ENCODE measurements at regions not wholly inside any gene's neighbourhood (a gene's known extent, or its start where the extent isn't known, plus 50 kb on each side); places are given as distances from the start of the nearest gene placed in this dataset.

DNA sequence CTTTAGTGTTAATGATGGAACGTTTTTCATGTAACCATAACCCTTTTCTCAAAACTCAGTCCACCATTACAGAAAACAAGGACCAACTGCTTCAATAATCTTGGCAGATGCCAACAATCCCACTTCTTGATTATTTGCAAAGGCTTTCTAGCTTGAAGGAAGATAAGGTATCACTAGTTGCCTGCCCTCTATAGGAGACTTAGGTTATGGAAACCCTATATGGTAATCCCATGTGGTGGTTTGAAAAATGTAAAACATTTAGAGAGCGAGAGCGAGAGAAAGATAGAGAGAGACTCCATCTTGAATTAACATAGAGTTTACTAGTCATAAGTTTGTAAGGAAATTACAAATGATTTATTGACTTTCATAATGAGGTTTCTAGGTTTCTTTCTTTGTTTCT lies 1627.5 kb upstream of the TENM3 start:
- Histone ChIP-seq H4K20me1 (ENCODE audit: insufficient read depth) (no peaks in the 10 kb centered on the region), H3K4me3 (IDR thresholded peaks at IDR 0.05; ENCODE audit: insufficient read depth, low read depth, low read length) (no peak overlapping the region), H3K79me2 (ENCODE audit: insufficient read depth, low read depth) (no peaks in the 10 kb centered on the region), H3K27ac (no peak overlapping the region), H3K9ac (no peak overlapping the region), H2AFZ (ENCODE audit: low read depth) (no peak overlapping the region), H3K27me3 (ENCODE audit: insufficient read depth, low read depth) (no peaks in the 10 kb centered on the region), H3K36me3 (ENCODE audit: insufficient read depth) (no peaks in the 10 kb centered on the region), H3K4me1 (ENCODE audit: low read depth, poor library complexity, severe bottlenecking) (no peaks in the 10 kb centered on the region), H3K4me2 (no peak overlapping the region)
- TF ChIP-seq, protein P1, sequence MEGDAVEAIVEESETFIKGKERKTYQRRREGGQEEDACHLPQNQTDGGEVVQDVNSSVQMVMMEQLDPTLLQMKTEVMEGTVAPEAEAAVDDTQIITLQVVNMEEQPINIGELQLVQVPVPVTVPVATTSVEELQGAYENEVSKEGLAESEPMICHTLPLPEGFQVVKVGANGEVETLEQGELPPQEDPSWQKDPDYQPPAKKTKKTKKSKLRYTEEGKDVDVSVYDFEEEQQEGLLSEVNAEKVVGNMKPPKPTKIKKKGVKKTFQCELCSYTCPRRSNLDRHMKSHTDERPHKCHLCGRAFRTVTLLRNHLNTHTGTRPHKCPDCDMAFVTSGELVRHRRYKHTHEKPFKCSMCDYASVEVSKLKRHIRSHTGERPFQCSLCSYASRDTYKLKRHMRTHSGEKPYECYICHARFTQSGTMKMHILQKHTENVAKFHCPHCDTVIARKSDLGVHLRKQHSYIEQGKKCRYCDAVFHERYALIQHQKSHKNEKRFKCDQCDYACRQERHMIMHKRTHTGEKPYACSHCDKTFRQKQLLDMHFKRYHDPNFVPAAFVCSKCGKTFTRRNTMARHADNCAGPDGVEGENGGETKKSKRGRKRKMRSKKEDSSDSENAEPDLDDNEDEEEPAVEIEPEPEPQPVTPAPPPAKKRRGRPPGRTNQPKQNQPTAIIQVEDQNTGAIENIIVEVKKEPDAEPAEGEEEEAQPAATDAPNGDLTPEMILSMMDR (conservative IDR thresholded peaks at IDR 0.05; ENCODE audit: low read depth, low read length), result 0 out of 2 replicates have a peak, but pooled peaks have one; percentile 23

GRCh38 chr4:180617196-180617595 lies 1626.0 kb upstream of the TENM3 start:
- no peak overlapping the region for H3K27ac ChIP-seq
- H3K79me2 ChIP-seq (ENCODE audit: insufficient read depth, low read depth), result no peaks in the 10 kb centered on the region
- H2AFZ ChIP-seq (ENCODE audit: low read depth), result no peak overlapping the region
- TF ChIP-seq, protein P1 (conservative IDR thresholded peaks at IDR 0.05; ENCODE audit: low read depth, low read length), result no peak
- no peaks in the 10 kb centered on the region for H3K36me3 ChIP-seq (ENCODE audit: insufficient read depth)
- H3K27me3 ChIP-seq (ENCODE audit: insufficient read depth, low read depth), result no peaks in the 10 kb centered on the region
- no peak overlapping the region for H3K4me2 ChIP-seq
- no peak overlapping the region for H3K9ac ChIP-seq
- H4K20me1 ChIP-seq (ENCODE audit: insufficient read depth), result no peaks in the 10 kb centered on the region
- no peak overlapping the region for H3K4me3 ChIP-seq (IDR thresholded peaks at IDR 0.05; ENCODE audit: insufficient read depth, low read depth, low read length)
- no peaks in the 10 kb centered on the region for H3K4me1 ChIP-seq (ENCODE audit: low read depth, poor library complexity, severe bottlenecking)

DNA sequence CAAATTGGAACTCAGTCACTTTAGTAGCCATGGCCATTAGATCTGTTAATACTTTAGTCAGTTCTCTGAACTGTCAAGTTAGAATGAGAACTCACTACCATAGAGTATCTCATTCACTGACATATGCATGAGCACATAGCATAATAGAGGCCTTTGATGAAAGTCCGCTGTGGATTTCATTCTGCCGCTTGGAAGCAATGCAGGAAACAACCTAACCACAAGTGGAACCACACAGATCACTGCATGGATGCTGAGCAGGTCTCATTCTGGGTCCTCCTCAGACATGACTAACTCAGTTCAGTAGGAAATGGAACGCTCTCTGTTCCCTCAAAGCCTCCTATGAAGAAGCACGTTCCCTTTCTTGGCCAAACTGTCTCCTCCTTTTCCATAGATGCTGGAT lies 1624.8 kb upstream of the TENM3 start:
- H4K20me1 ChIP-seq (ENCODE audit: insufficient read depth), result no peaks in the 10 kb centered on the region
- no peak overlapping the region for H3K27ac ChIP-seq
- H3K79me2 ChIP-seq (ENCODE audit: insufficient read depth, low read depth), result no peaks in the 10 kb centered on the region
- H3K27me3 ChIP-seq (ENCODE audit: insufficient read depth, low read depth), result no peaks in the 10 kb centered on the region
- H3K4me1 ChIP-seq (ENCODE audit: low read depth, poor library complexity, severe bottlenecking), result no peaks in the 10 kb centered on the region
- H3K36me3 ChIP-seq (ENCODE audit: insufficient read depth), result no peaks in the 10 kb centered on the region
- no peak overlapping the region for H2AFZ ChIP-seq (ENCODE audit: low read depth)
- no peak overlapping the region for H3K9ac ChIP-seq
- no peak overlapping the region for H3K4me2 ChIP-seq
- no peak overlapping the region for H3K4me3 ChIP-seq (IDR thresholded peaks at IDR 0.05; ENCODE audit: insufficient read depth, low read depth, low read length)
- TF ChIP-seq, protein P1 (conservative IDR thresholded peaks at IDR 0.05; ENCODE audit: low read depth, low read length), result no peak

GRCh38 chr4:180619440-180619839 lies 1623.8 kb upstream of the TENM3 start:
- Histone ChIP-seq H2AFZ (ENCODE audit: low read depth) (no peak overlapping the region), H4K20me1 (ENCODE audit: insufficient read depth) (no peaks in the 10 kb centered on the region), H3K79me2 (ENCODE audit: insufficient read depth, low read depth) (no peaks in the 10 kb centered on the region), H3K36me3 (ENCODE audit: insufficient read depth) (no peaks in the 10 kb centered on the region), H3K4me2 (no peak overlapping the region), H3K9ac (no peak overlapping the region), H3K27ac (no peak overlapping the region), H3K4me3 (IDR thresholded peaks at IDR 0.05; ENCODE audit: insufficient read depth, low read depth, low read length) (no peak overlapping the region), H3K27me3 (ENCODE audit: insufficient read depth, low read depth) (no peaks in the 10 kb centered on the region), H3K4me1 (ENCODE audit: low read depth, poor library complexity, severe bottlenecking) (no peaks in the 10 kb centered on the region)
- TF ChIP-seq, protein P1 (conservative IDR thresholded peaks at IDR 0.05; ENCODE audit: low read depth, low read length), result no peak

All from KMS-11 (cell line).